Stromal cell of bone marrow (primary cell): ENCODE measurements at regions not wholly inside any gene's neighbourhood (a gene's known extent, or its start where the extent isn't known, plus 50 kb on each side); places are given as distances from the start of the nearest gene placed in this dataset.
"Not testable (repeated sequence)": the region's sequence is repeated elsewhere in the genome, so short reads cannot be mapped to it uniquely, and the experiment has no call there.

Source experiments
- DNase-seq: peaks from one replicate; pipeline ENCODE4 v3.0.0-alpha.2; 2012; ENCODE audit warnings: low read depth

DNA sequence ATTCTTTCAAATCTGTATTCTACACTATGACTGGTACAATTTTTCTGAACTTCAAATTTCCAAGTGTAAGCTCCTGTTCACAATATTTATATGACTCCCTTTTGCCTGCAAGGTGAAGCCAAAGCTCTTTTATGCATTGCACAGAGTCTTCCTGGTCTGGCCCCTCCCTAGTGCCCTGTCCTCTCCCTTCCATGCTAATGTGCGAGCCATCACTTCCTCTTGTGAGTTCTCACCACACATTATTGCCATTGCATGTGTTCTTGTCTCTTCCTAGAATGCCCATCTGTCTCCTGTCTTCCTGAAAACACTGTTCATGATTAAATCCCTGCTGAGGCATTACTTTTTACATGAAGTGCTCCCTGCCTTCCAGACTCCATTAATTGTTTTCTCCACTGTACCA is 169.9 kb downstream of the MC4R start:
- DNase-seq, result no peak

DNA sequence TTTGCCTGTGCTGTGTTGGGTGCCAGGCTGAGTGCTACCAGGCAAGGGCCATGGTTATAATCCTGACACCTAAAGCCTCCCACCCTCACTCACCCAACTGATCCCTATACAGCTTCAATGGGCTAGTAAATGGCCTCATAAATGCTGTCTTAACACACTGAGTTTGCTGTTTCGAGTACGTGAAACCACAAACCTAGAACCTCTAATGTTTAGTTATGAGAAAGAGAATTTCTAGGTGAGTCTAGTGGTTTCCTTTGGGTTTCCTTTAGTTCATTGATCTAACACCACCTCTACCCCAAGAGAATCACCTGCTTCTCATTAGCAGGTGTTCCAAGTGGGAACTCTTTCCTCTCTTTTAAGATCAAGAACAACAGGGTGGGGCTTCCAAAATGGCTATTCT is 172.0 kb downstream of the MC4R start:
- DNase-seq, result no peak

DNA sequence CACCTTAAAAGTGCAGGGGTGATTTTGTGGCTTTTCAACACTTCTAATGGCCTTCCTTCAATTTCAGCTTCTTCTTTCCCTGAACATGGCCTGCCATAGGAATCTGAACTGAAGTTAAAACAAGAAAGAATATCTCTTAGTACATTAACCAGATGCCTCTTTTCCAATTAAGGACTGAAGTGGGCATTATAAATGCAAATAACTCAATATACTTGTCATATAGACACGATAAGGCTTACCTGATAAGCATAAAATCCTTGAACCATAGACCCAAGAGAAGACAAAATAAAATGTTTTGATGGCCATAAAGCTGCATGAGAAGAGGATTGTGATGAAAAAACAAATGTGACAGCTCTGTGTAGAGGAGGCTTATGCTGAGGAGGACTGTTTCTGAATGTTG is 173.1 kb downstream of the MC4R start:
- DNase-seq, result no peak

DNA sequence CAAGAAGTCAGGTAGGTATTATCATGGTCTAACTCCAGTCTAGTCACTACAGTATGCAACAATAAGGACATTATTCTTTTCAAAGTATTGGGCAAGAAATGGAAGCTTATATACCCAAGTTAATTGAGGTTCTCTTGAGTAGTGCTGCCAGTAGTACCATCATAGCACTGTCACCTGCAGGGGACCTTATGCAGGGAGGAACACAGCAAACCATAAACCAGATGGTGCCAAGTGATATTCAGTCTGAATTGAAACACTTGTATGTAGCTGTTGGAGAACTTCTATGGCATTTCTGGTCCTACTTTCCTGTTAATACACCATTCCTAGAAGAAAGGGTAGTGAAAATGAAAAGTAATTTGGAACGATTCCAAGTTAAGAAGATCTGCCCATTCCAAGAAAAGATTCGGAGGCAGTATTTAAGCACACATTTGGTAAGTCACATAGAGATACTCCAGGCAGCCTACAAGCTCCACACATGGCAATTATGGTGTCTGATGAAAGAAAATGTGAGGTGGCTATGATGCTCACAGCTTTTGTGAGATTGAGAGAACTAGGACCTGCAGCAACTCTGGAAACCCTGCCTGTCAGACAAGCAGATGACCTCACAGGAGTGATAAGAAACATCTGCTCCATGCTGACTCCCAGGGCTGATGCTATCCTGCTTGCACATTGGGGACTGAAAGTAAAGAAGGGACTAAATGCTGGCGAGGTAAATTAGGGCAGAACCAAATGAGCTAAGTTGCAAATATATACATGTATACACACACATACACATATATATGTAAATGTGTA is 174.7 kb downstream of the MC4R start:
- no peak for DNase-seq

DNA sequence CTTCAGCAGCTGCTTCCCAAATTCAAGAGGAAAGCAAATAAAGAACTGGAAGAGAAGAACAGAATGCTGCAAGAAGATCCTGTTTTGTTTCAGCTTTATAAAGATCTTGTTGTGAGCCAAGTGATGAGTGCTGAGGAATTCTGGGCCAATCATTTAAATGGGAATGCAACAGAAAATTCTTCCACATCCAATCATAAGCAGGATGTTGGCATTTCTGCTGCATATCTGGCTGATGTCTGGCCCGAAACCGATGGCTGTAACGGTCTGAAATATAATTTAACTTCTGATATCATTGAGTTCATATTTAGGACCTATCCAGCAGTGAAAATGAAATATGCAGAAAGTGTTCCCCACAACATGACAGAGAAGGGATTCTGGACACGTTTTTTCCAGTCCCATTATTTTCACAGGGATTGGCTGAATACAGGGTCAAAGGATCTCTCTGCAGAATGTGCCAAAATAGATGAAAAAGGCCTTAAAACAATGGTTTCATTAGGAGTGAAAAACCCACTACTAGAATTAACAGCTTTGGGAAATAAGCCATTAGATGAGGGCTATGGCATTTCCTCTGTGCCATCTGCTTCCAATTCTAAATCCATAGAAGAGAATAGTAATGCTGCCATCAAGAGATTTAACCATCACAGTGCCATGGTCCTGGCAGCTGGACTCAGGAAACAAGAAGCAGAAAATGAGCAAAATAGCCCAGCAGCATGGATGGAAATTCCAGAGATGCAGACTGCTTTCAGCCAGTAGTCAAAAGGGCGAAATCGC is 175.6 kb downstream of the MC4R start:
- no peak for DNase-seq

DNA sequence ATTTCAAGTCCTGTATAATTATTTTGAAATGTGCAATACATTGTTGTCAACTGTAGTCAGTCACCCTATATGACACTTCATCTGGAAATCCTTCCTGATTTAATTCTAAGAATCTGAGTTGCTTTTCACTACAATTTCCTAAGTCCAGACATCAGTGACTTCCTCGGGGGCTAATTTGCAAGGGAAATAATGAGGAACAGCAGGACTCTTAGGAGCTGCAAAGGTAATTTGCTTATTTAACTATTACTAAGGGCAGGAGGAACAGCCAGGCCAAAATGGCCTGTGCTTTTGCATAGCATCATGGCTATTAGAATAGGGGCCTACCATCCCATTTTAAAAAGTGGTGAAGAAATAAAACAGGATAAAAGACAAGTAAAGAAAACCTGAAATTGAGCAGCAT is 178.8 kb downstream of the MC4R start:
- DNase-seq, result no peak

DNA sequence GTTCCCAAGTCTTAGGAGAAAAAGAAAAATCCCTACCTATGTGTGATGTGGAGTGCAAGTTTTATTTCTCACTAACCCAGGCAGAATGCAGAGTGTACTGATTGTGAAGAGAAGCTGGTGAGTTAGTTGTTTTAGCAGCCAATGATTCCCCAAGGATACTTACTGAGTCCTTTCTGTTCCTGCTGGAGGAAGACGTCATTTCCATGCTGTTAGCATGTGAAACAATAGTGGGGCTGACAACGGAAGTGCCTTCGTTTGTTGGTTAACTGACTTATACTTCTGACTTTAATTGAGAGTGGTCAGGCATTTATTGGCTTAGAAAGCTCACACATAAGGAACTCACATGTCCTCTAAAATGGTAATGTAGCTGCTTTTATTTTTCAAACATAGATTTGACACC is 180.6 kb downstream of the MC4R start:
- no peak for DNase-seq

DNA sequence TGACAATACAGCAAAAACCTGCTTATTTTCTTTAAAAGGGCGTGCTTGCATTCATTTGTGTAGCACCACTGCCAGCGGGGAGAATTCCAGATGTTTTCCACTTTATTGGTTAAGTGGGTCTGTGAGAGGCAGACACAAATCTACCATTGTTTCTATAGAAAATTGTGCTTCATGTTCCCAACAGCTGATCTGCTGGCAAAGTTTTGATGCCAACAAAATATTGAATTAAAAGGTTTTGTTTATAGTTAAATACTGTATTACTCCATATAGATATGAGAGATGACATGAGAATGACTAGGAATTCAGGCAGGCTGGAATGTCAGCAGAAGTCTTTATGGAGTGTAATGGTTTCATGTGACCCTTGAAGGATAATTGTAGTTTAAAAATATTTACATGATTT is 182.7 kb downstream of the MC4R start:
- DNase-seq, result no peak

DNA sequence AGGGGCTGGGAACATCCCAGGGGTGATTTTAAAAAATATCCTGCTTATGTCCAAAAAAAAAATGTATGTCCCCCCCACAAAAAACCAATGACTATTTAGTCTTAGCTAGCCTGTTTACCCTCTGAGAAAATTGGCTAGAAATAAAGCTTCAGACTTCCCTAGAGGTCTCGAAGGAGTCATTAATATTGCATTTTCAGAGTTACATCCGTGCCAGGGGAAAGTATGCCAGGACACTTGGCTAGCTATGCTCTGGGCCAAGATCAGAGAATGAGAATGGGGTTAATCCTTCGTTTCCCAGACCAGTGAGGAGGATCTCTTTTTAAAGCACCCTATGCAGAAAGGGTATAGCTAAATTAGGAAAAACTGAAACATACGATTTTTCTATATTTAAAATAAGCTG is 183.6 kb downstream of the MC4R start:
- no peak for DNase-seq

DNA sequence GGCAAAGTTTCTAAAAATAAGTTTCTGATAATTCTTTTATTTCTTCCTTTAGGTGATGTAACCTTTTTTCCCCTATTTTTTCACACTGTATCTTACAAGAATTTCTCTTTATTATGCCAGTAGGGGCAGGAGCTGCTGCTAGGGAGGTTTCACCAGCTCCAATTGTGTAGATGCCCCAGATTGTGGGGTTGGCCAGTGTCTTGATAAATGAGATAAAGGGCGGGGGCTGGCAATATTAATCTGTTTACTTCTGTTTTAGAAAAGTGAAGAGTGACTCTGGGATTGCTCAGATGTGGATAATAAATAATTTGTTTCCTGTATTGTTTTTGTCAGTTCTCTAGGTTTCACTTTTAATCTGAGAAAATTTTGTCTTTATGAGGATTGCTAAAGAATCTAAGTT is 190.4 kb downstream of the MC4R start:
- DNase-seq, result no peak

DNA sequence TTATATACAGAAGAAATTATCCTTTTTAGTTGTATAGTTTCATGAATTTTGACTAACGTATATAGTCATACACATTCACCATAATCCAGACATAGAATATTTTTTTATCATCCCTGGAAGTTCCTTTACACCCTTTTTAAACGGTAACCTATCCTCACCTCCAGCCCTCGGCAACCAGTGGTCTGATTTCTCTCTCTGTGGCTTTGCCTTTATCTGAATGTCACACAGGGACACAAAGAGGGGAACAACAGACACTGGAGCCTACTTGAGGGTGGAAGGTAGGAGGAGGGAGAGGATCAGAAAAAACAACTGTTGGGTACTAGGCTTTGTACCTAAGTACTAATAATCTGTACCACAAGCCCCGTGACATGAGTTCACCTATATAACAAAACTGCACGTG is 191.9 kb downstream of the MC4R start:
- DNase-seq, result no peak

DNA sequence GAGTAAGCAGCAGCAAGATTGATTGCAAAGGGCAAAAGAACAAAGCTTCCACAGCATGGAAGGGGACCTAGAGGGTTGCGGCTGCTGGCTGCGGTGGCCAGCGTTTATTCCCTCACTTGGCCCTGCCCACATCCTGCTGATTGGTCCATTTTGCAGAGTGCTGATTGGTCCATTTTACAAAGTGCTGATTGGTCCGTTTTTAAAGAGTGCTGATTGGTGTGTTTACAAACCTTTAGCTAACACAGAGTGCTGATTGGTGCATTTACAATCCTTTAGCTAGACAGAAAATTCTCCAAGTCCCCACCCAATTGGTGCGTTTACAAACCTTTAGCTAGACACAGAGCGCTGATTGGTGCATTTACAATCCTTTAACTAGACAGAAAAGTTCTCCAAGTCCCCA is 194.4 kb downstream of the MC4R start:
- not testable (repeated sequence) for DNase-seq

DNA sequence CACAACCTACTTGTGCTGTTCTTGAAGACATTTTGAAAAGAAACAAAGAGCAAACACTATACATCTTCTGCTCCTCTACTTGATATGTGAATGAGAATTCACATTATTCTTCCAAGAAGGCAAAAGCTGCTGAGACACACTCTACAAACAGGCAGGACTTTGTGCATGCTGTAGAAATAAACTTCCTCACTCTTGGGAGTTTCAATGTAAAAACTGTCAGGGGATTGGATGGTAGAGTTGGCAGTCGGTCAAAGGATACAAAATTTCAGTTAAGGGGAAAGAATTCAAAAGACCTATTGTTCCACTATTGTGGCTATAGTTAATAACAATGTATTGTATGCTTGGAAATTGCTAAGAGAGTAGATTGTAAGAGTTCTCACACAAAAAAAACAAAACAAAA is 196.3 kb downstream of the MC4R start:
- DNase-seq, result no peak

DNA sequence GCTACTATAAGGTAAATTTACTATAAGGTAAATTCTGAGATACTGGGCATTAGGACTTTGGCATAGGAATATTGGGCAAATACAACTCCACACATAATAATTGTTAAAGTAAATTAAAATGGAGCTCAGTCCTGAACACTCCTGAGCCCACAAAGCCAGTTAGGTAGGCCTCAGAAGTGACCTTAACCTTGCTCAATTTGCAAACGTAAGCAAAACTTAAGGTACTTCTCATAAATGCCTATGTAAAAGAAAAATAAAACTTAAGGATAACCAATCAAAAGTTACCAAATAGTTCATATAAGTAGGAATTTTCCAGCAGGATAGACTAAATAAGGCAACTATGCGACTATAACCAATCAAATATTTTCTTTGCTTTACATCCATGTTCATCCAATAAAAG is 197.7 kb downstream of the MC4R start:
- no peak for DNase-seq

DNA sequence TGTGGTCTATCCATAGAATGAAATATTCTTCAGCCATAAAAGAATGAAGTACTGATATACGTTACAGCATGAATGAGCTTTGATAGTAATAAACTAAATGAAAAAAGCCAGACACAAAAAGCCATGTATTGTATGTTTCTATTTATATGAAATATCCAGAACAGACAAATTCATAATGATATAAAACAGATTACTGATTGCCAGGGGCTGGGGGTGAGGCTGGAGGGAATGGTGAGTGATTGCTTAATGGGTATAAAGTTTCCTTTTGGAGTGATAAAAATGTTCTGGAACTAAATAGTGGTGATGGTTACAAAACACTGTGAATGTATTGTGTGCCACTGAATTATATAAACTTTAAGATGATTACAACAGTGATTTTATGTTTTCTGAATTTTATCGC is 200.5 kb downstream of the MC4R start:
- DNase-seq, result no peak

DNA sequence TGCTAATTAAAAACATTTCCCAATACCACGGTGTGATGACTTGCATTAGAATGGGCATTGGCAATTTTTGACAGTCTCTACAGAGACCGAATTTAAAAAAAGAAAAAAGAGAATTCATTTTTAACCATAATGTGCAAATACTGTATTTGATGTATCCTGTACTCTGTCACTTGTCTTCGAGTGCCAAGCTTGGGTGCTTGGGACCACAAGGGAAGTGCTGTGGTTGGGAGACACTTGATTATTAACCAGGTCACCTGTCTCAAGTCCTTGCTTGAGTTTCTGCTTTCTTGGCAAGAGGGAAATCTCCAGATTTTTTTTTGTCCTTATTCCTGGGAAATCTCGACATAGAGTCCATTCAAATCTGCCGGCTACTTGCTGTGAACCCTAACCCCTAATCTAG is 209.0 kb downstream of the MC4R start:
- DNase-seq, result no peak

DNA sequence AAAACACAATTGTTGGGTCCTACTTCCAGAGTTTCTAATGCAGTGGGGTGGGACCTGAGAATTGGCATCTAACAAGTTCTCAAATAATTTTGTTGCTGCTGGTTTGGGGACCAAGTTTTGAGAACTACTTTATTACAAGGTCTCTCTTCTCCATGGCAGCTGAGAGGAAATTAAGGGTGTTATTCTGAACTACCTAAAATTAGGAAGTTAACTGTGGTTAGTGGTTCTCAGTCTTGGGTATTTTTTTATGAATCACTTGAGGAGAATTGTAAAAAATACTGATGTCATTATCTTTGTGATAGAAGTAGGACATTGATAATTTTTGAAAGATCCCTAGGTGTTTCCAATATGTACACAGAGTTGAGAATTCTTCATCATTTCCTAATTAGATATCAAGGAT is 210.2 kb downstream of the MC4R start:
- DNase-seq, result no peak

DNA sequence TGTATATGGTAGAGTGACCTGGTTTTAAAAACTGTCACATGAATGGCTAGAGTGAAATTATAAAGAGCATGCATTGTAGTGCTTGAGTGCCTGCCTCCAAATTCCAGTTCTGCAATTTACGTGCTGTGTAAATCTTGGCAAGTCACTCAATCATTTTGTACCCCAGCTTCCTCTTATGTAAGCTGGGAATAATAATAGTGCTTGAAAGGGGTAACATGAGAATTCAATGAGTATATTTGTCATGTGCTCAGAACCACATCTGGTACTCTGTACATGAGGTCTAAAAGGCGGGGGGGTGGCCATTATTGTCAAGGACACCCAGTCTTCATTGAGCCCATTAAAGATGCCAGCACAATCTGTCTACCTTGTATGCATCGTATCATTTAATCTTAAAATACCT is 214.8 kb downstream of the MC4R start:
- DNase-seq, result no peak

DNA sequence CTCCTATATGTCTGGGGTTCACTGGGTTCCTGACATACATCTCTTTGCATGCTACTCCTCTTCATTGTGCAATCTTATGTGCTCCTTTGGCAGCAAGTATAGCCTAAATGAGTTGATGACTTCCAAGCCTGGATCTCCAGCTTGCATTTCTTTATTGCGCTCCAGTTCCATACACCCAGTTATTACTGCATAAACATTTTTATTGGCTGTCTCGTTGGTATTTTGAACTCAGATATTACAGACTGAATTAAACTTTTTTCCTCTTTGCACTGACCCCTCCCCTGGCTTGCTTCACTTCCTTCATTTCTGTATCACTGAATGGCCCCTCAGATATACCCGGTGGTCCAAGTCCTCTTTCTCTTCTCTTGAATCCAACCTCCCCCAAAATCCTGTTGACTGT is 219.2 kb downstream of the MC4R start:
- DNase-seq, result no peak

DNA sequence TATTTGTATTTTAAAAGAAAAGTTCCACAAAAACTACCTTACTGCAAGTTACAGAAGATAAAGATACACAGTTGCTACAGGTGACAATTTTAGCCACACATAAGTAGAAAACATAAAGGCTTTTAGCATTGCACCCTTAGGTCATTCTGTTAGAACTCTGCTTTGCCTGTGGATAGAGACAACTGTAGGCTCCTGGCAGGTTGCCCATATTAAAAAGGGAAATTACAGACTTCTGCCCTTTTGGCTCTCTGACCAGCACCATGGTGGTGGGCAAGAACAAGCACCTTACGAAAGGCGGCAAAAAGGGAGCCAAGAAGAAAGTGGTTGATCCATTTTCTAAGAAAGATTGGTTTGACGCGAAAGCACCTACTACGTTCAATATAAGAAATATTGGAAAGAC is 223.3 kb downstream of the MC4R start:
- no peak for DNase-seq

DNA sequence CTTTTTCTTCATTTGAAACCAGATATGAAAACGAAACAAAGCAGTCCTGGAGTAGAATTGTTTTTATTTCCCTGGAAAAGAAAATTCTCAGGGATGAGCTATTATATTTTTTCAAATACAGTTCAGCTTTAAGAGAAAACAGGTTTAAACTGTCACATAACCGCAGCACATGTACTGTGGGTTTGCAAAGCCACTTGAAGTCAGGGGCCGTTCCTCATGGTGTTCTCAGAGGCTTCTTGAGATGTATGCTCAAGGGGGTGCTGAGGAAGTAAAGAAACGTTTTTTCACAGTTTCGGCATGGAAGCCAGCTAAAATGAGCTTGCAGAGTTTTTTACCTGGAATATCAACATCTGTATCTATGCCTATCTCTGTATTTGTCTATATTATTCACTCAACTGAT is 225.3 kb downstream of the MC4R start:
- no peak for DNase-seq

DNA sequence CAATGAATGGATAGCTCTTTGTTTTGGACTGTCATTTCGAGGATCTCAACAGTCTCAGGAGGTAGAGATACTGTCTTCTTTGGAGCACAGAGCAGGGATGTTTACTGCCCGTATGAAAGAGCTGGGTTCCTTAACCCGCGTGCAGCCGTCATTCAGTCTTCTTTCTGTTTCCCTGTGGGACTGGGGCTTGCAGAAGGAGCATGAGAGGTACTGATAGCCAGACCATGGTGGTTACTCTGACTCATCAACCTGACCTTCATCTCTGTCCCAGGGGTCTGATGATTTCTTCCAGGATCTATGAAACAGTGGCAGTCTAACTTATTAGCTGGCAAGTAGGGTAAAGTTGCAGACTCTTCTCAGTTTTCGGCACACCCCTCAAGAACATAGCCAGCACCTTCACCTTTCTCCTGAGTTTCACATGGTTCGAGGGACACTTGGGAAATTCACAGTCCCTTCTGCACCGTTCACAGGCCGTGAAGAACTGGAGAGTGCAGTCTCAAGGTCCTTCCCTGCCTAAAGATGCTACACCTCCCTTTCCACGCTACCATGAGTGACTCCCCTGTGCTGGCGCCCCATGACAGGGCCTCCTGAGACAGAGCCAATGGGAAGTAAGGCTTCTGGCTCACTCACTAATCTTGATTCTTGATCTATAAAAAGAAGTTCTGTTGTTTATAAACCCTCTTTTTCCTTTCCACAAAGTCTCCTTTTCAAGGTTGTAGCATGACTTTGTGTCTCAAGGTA is 226.2 kb downstream of the MC4R start:
- peak; percentile 13 for DNase-seq

DNA sequence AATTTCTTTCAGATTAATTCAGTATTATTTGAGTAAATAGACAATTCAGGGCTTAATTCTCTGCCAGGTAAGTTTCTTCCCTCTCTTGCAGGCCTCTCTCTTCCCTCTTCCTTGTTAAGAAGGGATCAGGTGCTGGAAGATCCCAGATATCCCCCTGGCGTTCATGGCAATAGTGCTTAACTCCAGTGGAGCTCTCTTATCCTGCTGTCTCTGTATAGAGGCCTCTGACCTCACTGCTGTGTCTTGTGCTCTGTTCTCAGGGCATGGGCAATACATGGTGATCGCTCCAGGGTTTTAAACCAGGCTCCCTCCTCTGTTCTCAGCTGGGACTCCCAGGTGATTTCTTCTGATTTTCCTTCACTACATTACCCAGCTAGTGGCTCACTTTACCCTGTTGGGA is 226.8 kb downstream of the MC4R start:
- no peak for DNase-seq
